ENCODE measurements at regions not wholly inside any gene's neighbourhood (a gene's known extent, or its start where the extent isn't known, plus 50 kb on each side); places are given as distances from the start of the nearest gene placed in this dataset.

GRCh38 chr3:28078536-28078935, 162.9 kb upstream of the CMC1 start:
- TF ChIP-seq CTCF (conservative IDR thresholded peaks at IDR 0.05; ENCODE audit: low read length): no peak
- TF ChIP-seq EZH2phosphoT487 (IDR thresholded peaks at IDR 0.05; ENCODE audit: borderline replicate concordance, low read depth, low read length): no peak
